ENCODE measurements at regions not wholly inside any gene's neighbourhood (a gene's known extent, or its start where the extent isn't known, plus 50 kb on each side); places are given as distances from the start of the nearest gene placed in this dataset.

DNA sequence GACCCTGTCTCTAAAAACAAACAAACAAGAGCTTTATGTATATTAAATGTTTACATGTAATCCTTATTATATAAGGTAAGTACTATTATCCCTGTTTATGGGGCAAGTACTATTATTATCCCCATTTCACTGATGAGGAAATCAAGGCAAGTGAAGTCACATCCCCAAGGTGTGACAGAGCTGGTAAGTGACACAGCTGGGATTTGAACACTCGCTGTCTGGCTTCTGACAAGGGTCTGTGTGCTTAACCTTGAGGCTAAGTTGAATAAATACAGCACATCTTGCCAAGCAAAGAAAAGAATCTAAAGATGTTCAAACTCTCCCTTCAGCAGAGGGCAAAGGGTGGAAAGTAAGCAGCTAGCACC, 167.9 kb upstream of the IRF2BP2 start:
- H3K4me2 ChIP-seq (ENCODE audit: low read depth, low read length) = no peak overlapping the region
- no peak overlapping the region for H3K4me3 ChIP-seq (replicated peaks in 1 of 3; ENCODE audit: insufficient read depth in 1 of 3, low read depth in 2 of 3, low read length in 3 of 3)
- 24% methylated on average over 1 of the region's 1 CpG for WGBS (ENCODE audit: low lambda C conversion rate)
- no peak for DNase-seq (ENCODE audit: low spot score)
- peaks cover 0 to 26% of the 10 kb centered on the region in 2 experiments; a peak in 3 of 5 replicates for H3K27me3 ChIP-seq (ENCODE audit: control insufficient read depth in 1 of 2, insufficient read depth in 2 of 2, low read length in 2 of 2)
- H3K36me3 ChIP-seq (replicated peaks in 1 of 2; ENCODE audit: control insufficient read depth in 1 of 2, insufficient read depth in 2 of 2, low read length in 2 of 2) = no peaks in the 10 kb centered on the region
- peaks cover 30% of the 10 kb centered on the region for H3K4me1 ChIP-seq (ENCODE audit: insufficient read depth, low read length)
- no peak for ATAC-seq
- H3K27ac ChIP-seq (ENCODE audit: extremely low read length, insufficient read depth, low read length) = no peak overlapping the region
- ChIA-PET CTCF (ENCODE audit: low intra/inter-chr PET ratio, low total read pairs) (no interaction called here), POLR2A (interaction anchor here (1.2 kb wide), 1 partner anchor 61 kb away, joined by 4 read pairs; no protein-coding TSS in a partner anchor)
- in situ Hi-C loops (cut with HindIII; ENCODE audit: extremely low pct_ligation_motif_present, low pct_unique_long_range_greater_than_20kb) = no loop called here
- no peaks in the 10 kb centered on the region for H3K9me3 ChIP-seq (ENCODE audit: low read length)
- no peaks in the 10 kb centered on the region for H4K20me1 ChIP-seq (ENCODE audit: insufficient read depth, low read length)
- FAIRE-seq = peak; percentile 42
- TF ChIP-seq CHD4 (IDR thresholded peaks at IDR 0.05; ENCODE audit: borderline replicate concordance, low read length) = peak; percentile 63; the same call in 1 of the 2 replicates
- TF ChIP-seq ZNF33B (CRISPR knock-in tag; IDR thresholded peaks at IDR 0.05) = no peak
- TF ChIP-seq, protein P1, sequence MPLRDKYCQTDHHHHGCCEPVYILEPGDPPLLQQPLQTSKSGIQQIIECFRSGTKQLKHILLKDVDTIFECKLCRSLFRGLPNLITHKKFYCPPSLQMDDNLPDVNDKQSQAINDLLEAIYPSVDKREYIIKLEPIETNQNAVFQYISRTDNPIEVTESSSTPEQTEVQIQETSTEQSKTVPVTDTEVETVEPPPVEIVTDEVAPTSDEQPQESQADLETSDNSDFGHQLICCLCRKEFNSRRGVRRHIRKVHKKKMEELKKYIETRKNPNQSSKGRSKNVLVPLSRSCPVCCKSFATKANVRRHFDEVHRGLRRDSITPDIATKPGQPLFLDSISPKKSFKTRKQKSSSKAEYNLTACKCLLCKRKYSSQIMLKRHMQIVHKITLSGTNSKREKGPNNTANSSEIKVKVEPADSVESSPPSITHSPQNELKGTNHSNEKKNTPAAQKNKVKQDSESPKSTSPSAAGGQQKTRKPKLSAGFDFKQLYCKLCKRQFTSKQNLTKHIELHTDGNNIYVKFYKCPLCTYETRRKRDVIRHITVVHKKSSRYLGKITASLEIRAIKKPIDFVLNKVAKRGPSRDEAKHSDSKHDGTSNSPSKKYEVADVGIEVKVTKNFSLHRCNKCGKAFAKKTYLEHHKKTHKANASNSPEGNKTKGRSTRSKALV (CRISPR knock-in tag; IDR thresholded peaks at IDR 0.05) = 0 out of 2 replicates have a peak, but pooled peaks have one; percentile 24
- no peak for TF ChIP-seq CBX5 (CRISPR knock-in tag; IDR thresholded peaks at IDR 0.05; ENCODE audit: borderline replicate concordance)
- TF ChIP-seq, protein P2, sequence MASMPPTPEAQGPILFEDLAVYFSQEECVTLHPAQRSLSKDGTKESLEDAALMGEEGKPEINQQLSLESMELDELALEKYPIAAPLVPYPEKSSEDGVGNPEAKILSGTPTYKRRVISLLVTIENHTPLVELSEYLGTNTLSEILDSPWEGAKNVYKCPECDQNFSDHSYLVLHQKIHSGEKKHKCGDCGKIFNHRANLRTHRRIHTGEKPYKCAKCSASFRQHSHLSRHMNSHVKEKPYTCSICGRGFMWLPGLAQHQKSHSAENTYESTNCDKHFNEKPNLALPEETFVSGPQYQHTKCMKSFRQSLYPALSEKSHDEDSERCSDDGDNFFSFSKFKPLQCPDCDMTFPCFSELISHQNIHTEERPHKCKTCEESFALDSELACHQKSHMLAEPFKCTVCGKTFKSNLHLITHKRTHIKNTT (CRISPR knock-in tag; IDR thresholded peaks at IDR 0.05) = no peak
- TF ChIP-seq, protein P3, sequence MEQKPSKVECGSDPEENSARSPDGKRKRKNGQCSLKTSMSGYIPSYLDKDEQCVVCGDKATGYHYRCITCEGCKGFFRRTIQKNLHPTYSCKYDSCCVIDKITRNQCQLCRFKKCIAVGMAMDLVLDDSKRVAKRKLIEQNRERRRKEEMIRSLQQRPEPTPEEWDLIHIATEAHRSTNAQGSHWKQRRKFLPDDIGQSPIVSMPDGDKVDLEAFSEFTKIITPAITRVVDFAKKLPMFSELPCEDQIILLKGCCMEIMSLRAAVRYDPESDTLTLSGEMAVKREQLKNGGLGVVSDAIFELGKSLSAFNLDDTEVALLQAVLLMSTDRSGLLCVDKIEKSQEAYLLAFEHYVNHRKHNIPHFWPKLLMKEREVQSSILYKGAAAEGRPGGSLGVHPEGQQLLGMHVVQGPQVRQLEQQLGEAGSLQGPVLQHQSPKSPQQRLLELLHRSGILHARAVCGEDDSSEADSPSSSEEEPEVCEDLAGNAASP (CRISPR knock-in tag; IDR thresholded peaks at IDR 0.05; ENCODE audit: borderline replicate concordance) = no peak
- peak; percentile 93 for TF ChIP-seq ZNF629 (CRISPR knock-in tag; conservative IDR thresholded peaks at IDR 0.05)
- 0 out of 2 replicates have a peak, but pooled peaks have one; percentile 47 for TF ChIP-seq CAMTA2 (CRISPR knock-in tag; IDR thresholded peaks at IDR 0.05; ENCODE audit: borderline replicate concordance)
- peak; percentile 77; the same call in 1 of the 2 replicates for TF ChIP-seq ADNP (CRISPR knock-in tag; IDR thresholded peaks at IDR 0.05)
- peak; percentile 76 for TF ChIP-seq ZMYM3 (CRISPR knock-in tag; IDR thresholded peaks at IDR 0.05)
- H3K79me2 ChIP-seq (ENCODE audit: insufficient read depth, low read length) = no peaks in the 10 kb centered on the region
- no TSS peak for BruUV-seq (replicated peaks)
- no peak overlapping the region for H2AFZ ChIP-seq (ENCODE audit: low read length)
- intact Hi-C loops (cut with micrococcal nuclease; ENCODE audit: unreplicated experiment) = no loop called here
- H3K9ac ChIP-seq (ENCODE audit: insufficient read depth, low read depth, low read length) = no peak overlapping the region
